ENCODE measurements at regions not wholly inside any gene's neighbourhood (a gene's known extent, or its start where the extent isn't known, plus 50 kb on each side); places are given as distances from the start of the nearest gene placed in this dataset.

- no peak for DNase-seq
Observed at GRCh38 chr2:550860-551567, 126.2 kb downstream of the TMEM18 start.

GRCh38 chr2:545711-546650 is 131.2 kb downstream of the TMEM18 start:
- no peak for DNase-seq

- DNase-seq = no peak
Observed at GRCh38 chr2:545228-545627, 132.0 kb downstream of the TMEM18 start.

GRCh38 chr2:538646-539045 is 138.6 kb downstream of the TMEM18 start:
- no peak for DNase-seq

GRCh38 chr2:535222-535621 is 142.0 kb downstream of the TMEM18 start:
- no peak for DNase-seq

- no peak for DNase-seq
Observed at GRCh38 chr2:529852-530251, 147.4 kb downstream of the TMEM18 start.

- no peak for DNase-seq
Observed at GRCh38 chr2:529424-529823, 147.8 kb downstream of the TMEM18 start.

- DNase-seq = no peak
Observed at GRCh38 chr2:527581-527980, 149.6 kb downstream of the TMEM18 start.

GRCh38 chr2:526918-527317 is 150.3 kb downstream of the TMEM18 start:
- no peak for DNase-seq

- DNase-seq = no peak
Observed at GRCh38 chr2:525611-526010, 151.6 kb downstream of the TMEM18 start.

- no peak for DNase-seq
Observed at GRCh38 chr2:525021-525420, 152.2 kb downstream of the TMEM18 start.

GRCh38 chr2:524442-524841 is 152.8 kb downstream of the TMEM18 start:
- DNase-seq = no peak

GRCh38 chr2:523698-524270 is 153.4 kb downstream of the TMEM18 start:
- no peak for DNase-seq

- no peak for DNase-seq
Observed at GRCh38 chr2:522776-523175, 154.4 kb downstream of the TMEM18 start.

- DNase-seq = no peak
Observed at GRCh38 chr2:521853-522530, 155.2 kb downstream of the TMEM18 start.

GRCh38 chr2:520663-521340 is 156.4 kb downstream of the TMEM18 start:
- DNase-seq = no peak

GRCh38 chr2:516944-517343 is 160.3 kb downstream of the TMEM18 start:
- DNase-seq = no peak

- no peak for DNase-seq
Observed at GRCh38 chr2:516131-516530, 161.1 kb downstream of the TMEM18 start.

GRCh38 chr2:515441-516127 is 161.6 kb downstream of the TMEM18 start:
- DNase-seq = no peak

- no peak for DNase-seq
Observed at GRCh38 chr2:513981-514706, 163.1 kb downstream of the TMEM18 start.

GRCh38 chr2:510839-511238 is 166.4 kb downstream of the TMEM18 start:
- DNase-seq = no peak

Measured in activated T-cell treated with anti-CD3 and anti-CD28 coated beads, Interleukin-2, amount 50 U/mL, for 48 hours (primary cell).